Hepatocyte (in vitro differentiated cells): ENCODE measurements at regions not wholly inside any gene's neighbourhood (a gene's known extent, or its start where the extent isn't known, plus 50 kb on each side); places are given as distances from the start of the nearest gene placed in this dataset.

Experiments
- CTCF ChIP-seq: fragments of 200-600 bp; sonication (generic); IDR thresholded peaks from 2 replicates; pipeline ENCODE4 v1.5.1; 2016; ENCODE audit warnings: antibody characterized with exemption, mild to moderate bottlenecking; ENCODE audit not compliant: poor library complexity
- EZH2 ChIP-seq: fragments of 200-600 bp; sonication (generic); IDR thresholded peaks from 2 replicates; pipeline ENCODE4 v1.6.1; 2016; ENCODE audit warnings: antibody characterized with exemption, mild to moderate bottlenecking, borderline replicate concordance

- TF ChIP-seq EZH2 (no peak), CTCF (no peak)
Observed at GRCh38 chr4:119984996-119985395, 81.7 kb downstream of the MAD2L1 start.
